IMR-90 (cell line): ENCODE measurements at regions not wholly inside any gene's neighbourhood (a gene's known extent, or its start where the extent isn't known, plus 50 kb on each side); places are given as distances from the start of the nearest gene placed in this dataset.

Experiments
- ATAC-seq: fragments of 200-7000 bp; cut with Tn5 transposase; 2 replicates; pipeline ENCODE4 v1.9.1; 2020; ENCODE audit warnings: low read depth, mild to moderate bottlenecking, moderate library complexity
- BruUV-seq: library from RNA; stranded (reverse); fragments of 400-500 nt; replicated peaks from 2 replicates; lab custom pipeline; 2021; lab: Mats Ljungman, UMichigan
- CTCF ChIA-PET: fragments of 300-600 bp; formaldehyde crosslinking; extraction: SDS; loops from one replicate; lab custom pipeline; 2021; ENCODE audit warnings: antibody characterized with exemption; lab: Yijun Ruan, JAX
- POLR2A ChIA-PET: fragments of 300-600 bp; sonication (Branson Sonifier 250); formaldehyde crosslinking; loops from one replicate; lab custom pipeline; 2022; ENCODE audit warnings: antibody characterized with exemption; ENCODE audit not compliant: unreplicated experiment; lab: Charles Lee
- DNase-seq: peaks from one replicate; pipeline ENCODE4 v3.0.0; 2013
- H2AFZ ChIP-seq: replicated peaks from 2 replicates; pipeline ENCODE3; 2013; ENCODE audit warnings: low read length, mild to moderate bottlenecking; ENCODE audit not compliant: poor library complexity
- H2AK5ac ChIP-seq: 2 replicates; pipeline ENCODE4 v1.6.1; 2013; ENCODE audit warnings: low read depth, low read length, inconsistent platforms
- H2AK9ac ChIP-seq: replicated peaks from 2 replicates; pipeline ENCODE3; 2013; ENCODE audit warnings: mild to moderate bottlenecking, low read depth, low read length, moderate library complexity; ENCODE audit not compliant: poor library complexity
- H2BK120ac ChIP-seq: 2 replicates; pipeline ENCODE4 v1.6.1; 2013; ENCODE audit warnings: low read depth, low read length, inconsistent platforms
- H2BK15ac ChIP-seq: 3 replicates; pipeline ENCODE4 v1.6.1; 2013; ENCODE audit warnings: low read depth, low read length, inconsistent platforms
- H2BK20ac ChIP-seq: 2 replicates; pipeline ENCODE4 v1.6.1; 2013; ENCODE audit warnings: low read depth, mild to moderate bottlenecking, inconsistent platforms, low read length, moderate library complexity
- H2BK5ac ChIP-seq: 2 replicates; pipeline ENCODE4 v1.6.1; 2013; ENCODE audit warnings: mild to moderate bottlenecking, low read depth, low read length, inconsistent platforms; ENCODE audit not compliant: poor library complexity, severe bottlenecking
- H3K14ac ChIP-seq: replicated peaks from 2 replicates; pipeline ENCODE4 v1.6.1; 2013; ENCODE audit warnings: low read depth, low read length, inconsistent platforms
- H3K18ac ChIP-seq: 2 replicates; pipeline ENCODE4 v1.6.1; 2013; ENCODE audit warnings: low read depth, low read length, control low read depth
- H3K23ac ChIP-seq: 2 replicates; pipeline ENCODE4 v1.6.1; 2013; ENCODE audit warnings: low read depth, low read length, inconsistent platforms
- H3K27ac ChIP-seq: 2 replicates; pipeline ENCODE4 v1.5.1; 2013; ENCODE audit warnings: mild to moderate bottlenecking, control low read depth, low read length; ENCODE audit not compliant: insufficient read depth
- H3K27me3 ChIP-seq: 2 replicates; pipeline ENCODE4 v1.6.1; 2013; ENCODE audit warnings: low read length; ENCODE audit not compliant: control insufficient read depth, insufficient read depth
- H3K36me3 ChIP-seq: 2 replicates; pipeline ENCODE4 v1.6.1; 2013; ENCODE audit warnings: low read length, mixed read lengths; ENCODE audit not compliant: control insufficient read depth, insufficient read depth
- H3K4ac ChIP-seq: 2 replicates; pipeline ENCODE4 v1.6.1; 2013; ENCODE audit warnings: low read depth, low read length, inconsistent platforms
- H3K4me1 ChIP-seq: 2 replicates; pipeline ENCODE4 v1.6.1; 2013; ENCODE audit warnings: low read length, mixed read lengths; ENCODE audit not compliant: control insufficient read depth, insufficient read depth
- H3K4me2 ChIP-seq: 2 replicates; pipeline ENCODE4 v1.6.1; 2013; ENCODE audit warnings: low read depth, mild to moderate bottlenecking, control low read depth, low read length, moderate library complexity
- H3K4me3 ChIP-seq: 2 replicates; pipeline ENCODE4 v1.5.1; 2013; ENCODE audit warnings: low read depth, mild to moderate bottlenecking, control low read depth, low read length, moderate library complexity; ENCODE audit not compliant: insufficient read depth
- H3K56ac ChIP-seq: 2 replicates; pipeline ENCODE4 v1.6.1; 2013; ENCODE audit warnings: low read length, inconsistent platforms; ENCODE audit not compliant: insufficient read depth; ENCODE audit errors: extremely low read depth
- H3K79me1 ChIP-seq, 2 experiments: 2 replicates each; pipeline ENCODE4 v1.6.1; 2013; ENCODE audit warnings: low read length in 2 of 2, inconsistent platforms in 1 of 2, low read depth in 1 of 2
- H3K9ac ChIP-seq: 2 replicates; pipeline ENCODE4 v1.6.1; 2013; ENCODE audit warnings: low read depth, low read length, control low read depth
- H3K9me1 ChIP-seq: 2 replicates; pipeline ENCODE4 v1.6.1; 2013; ENCODE audit warnings: low read length, inconsistent platforms; ENCODE audit not compliant: insufficient read depth
- H3K9me3 ChIP-seq: 2 replicates; pipeline ENCODE4 v1.6.1; 2013; ENCODE audit warnings: low read length; ENCODE audit not compliant: control insufficient read depth, insufficient read depth
- H4K20me1 ChIP-seq: 2 replicates; pipeline ENCODE4 v1.6.1; 2013; ENCODE audit warnings: low read length, inconsistent platforms; ENCODE audit not compliant: insufficient read depth
- H4K5ac ChIP-seq: 2 replicates; pipeline ENCODE4 v1.6.1; 2013; ENCODE audit warnings: mild to moderate bottlenecking, low read depth, low read length, control low read depth
- H4K8ac ChIP-seq, 2 experiments: 2 replicates each; pipeline ENCODE4 v1.6.1; 2013; ENCODE audit warnings: low read depth in 2 of 2, low read length in 2 of 2, control low read depth in 1 of 2, inconsistent platforms in 1 of 2
- H4K91ac ChIP-seq: 2 replicates; pipeline ENCODE4 v1.6.1; 2013; ENCODE audit warnings: low read depth, low read length, inconsistent platforms; ENCODE audit not compliant: insufficient read depth
- BHLHE40 ChIP-seq: fragments of 150-350 bp; IDR thresholded peaks from 2 replicates; pipeline ENCODE4 v1.6.1; 2016; ENCODE audit warnings: mild to moderate bottlenecking, low read depth, low read length
- CEBPB ChIP-seq: IDR thresholded peaks from 2 replicates; pipeline ENCODE4 v1.6.1; 2012; ENCODE audit warnings: low read depth, low read length, improper control_type of control experiment
- CHD1 ChIP-seq: IDR thresholded peaks from 2 replicates; pipeline ENCODE4 v1.6.1; 2012; ENCODE audit warnings: low read depth, low read length, improper control_type of control experiment
- MAFK ChIP-seq: IDR thresholded peaks from 2 replicates; pipeline ENCODE4 v1.6.1; 2012; ENCODE audit warnings: low read depth, low read length, improper control_type of control experiment
- MAZ ChIP-seq: IDR thresholded peaks from 2 replicates; pipeline ENCODE4 v1.6.1; 2012; ENCODE audit warnings: low read depth, mild to moderate bottlenecking, low read length, improper control_type of control experiment, moderate library complexity, borderline replicate concordance
- MXI1 ChIP-seq: IDR thresholded peaks from 2 replicates; pipeline ENCODE4 v1.6.1; 2012; ENCODE audit warnings: low read depth, mild to moderate bottlenecking, low read length, moderate library complexity, borderline replicate concordance
- NFE2L2 ChIP-seq: fragments of 150-350 bp; IDR thresholded peaks from 2 replicates; pipeline ENCODE4 v1.6.1; 2016; ENCODE audit warnings: low read depth, mild to moderate bottlenecking, low read length
- POLR2A ChIP-seq: IDR thresholded peaks from 2 replicates; pipeline ENCODE4 v1.6.1; 2012; ENCODE audit warnings: mild to moderate bottlenecking, low read depth, low read length
- RAD21 ChIP-seq: IDR thresholded peaks from 2 replicates; pipeline ENCODE4 v1.6.1; 2012; ENCODE audit warnings: low read length, improper control_type of control experiment
- RCOR1 ChIP-seq: IDR thresholded peaks from 2 replicates; pipeline ENCODE4 v1.6.1; 2012; ENCODE audit warnings: mild to moderate bottlenecking, low read length, improper control_type of control experiment; ENCODE audit not compliant: insufficient replicate concordance
- SMC3 ChIP-seq: fragments of 150-350 bp; IDR thresholded peaks from 2 replicates; pipeline ENCODE4 v1.6.1; 2016; ENCODE audit warnings: low read depth, mild to moderate bottlenecking, antibody characterized with exemption, low read length, moderate library complexity
- WGBS, 2 experiments: methylation state at CpG; one replicate each; pipeline versions ENCODE4 v1.1.5 to v1.1.7; 2013; ENCODE audit warnings: missing lambda C conversion rate in 2 of 2; ENCODE audit not compliant: insufficient read length in 1 of 2; ENCODE audit errors: extremely low coverage in 2 of 2; 5-methylcytosine and 5-hydroxymethylcytosine counted together
- dilution Hi-C: fragments of 300-500 bp; cut with HindIII; formaldehyde crosslinking; loops from one replicate; pipeline ENCODE4 v1.14.3; 2018; ENCODE audit warnings: low sequenced_read_pairs; ENCODE audit not compliant: unreplicated experiment
- in situ Hi-C: fragments of 300-500 bp; cut with MboI; formaldehyde crosslinking; loops from 3 replicates; pipeline ENCODE4 v1.14.3; 2019; ENCODE audit warnings: low sequenced_read_pairs, inconsistent platforms, mixed read lengths
- intact Hi-C: fragments of 100-400 bp; cut with micrococcal nuclease; formaldehyde crosslinking; loops from 2 replicates; pipeline ENCODE4 v1.10.0; 2022
- TF ChIP-seq, protein P1 (sequence below): fragments of 150-350 bp; IDR thresholded peaks from 2 replicates; pipeline ENCODE4 v1.6.1; 2016; ENCODE audit warnings: low read depth, mild to moderate bottlenecking, low read length, moderate library complexity, borderline replicate concordance
- TF ChIP-seq, protein P2 (sequence below): fragments of 150-350 bp; IDR thresholded peaks from 2 replicates; pipeline ENCODE4 v1.6.1; 2017; ENCODE audit warnings: mild to moderate bottlenecking, antibody characterized with exemption, low read length, low read depth
- TF ChIP-seq, protein P3 (sequence below): conservative IDR thresholded peaks from 2 replicates; pipeline ENCODE4 v1.5.1; 2012; ENCODE audit warnings: mild to moderate bottlenecking, low read depth, low read length, improper control_type of control experiment

DNA sequence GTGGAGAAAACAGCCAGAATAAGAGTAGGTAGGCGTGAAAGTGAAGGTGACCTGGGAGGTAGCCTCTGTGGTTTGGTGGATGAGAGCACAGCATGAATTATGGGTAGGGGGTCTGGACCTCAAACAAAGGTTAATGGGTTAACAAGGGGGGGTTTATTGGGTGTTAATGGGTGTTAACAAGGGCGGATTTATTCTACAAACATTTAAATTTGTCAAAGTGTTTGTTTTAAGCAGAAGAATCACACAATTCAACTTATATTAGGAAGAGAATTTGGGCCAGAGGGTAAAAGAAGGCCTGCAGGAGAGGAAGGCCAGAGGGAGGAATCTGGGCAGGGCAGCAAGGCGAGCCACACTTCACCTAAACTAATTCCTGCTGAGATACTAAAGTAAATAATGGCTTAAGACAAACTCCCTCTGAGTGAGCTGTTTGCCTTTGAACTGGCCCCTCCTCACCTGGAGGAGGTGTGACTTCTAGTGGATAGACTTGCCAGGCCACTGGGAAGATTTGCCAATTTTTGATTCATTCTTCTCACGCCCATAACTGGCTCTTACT, 191.7 kb downstream of the GIPC2 start:
- intact Hi-C loops (no loop called here), dilution Hi-C loops (no loop called here), in situ Hi-C loops (no loop called here)
- H2AK5ac ChIP-seq: no peak overlapping the region
- no peak overlapping the region for H2AK9ac ChIP-seq
- H3K9ac ChIP-seq: no peak overlapping the region
- no peak overlapping the region for H3K4me2 ChIP-seq
- H2BK5ac ChIP-seq: no peak overlapping the region
- POLR2A ChIA-PET: no interaction called here
- no peak overlapping the region for H3K27ac ChIP-seq
- no peak overlapping the region for H3K4me3 ChIP-seq
- no peak overlapping the region for H4K8ac ChIP-seq
- no peak overlapping the region for H3K18ac ChIP-seq
- no TSS peak for BruUV-seq
- no peak overlapping the region for H2BK20ac ChIP-seq
- ATAC-seq (no peak), DNase-seq (no peak)
- no peaks in the 10 kb centered on the region for H3K9me3 ChIP-seq
- TF ChIP-seq CEBPB: no peak
- no peak for TF ChIP-seq RCOR1
- TF ChIP-seq, protein P1, sequence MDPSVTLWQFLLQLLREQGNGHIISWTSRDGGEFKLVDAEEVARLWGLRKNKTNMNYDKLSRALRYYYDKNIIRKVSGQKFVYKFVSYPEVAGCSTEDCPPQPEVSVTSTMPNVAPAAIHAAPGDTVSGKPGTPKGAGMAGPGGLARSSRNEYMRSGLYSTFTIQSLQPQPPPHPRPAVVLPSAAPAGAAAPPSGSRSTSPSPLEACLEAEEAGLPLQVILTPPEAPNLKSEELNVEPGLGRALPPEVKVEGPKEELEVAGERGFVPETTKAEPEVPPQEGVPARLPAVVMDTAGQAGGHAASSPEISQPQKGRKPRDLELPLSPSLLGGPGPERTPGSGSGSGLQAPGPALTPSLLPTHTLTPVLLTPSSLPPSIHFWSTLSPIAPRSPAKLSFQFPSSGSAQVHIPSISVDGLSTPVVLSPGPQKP: no peak
- no peak for TF ChIP-seq MAZ
- TF ChIP-seq CHD1: no peak
- TF ChIP-seq POLR2A: no peak
- no peak for TF ChIP-seq RAD21
- no peak for TF ChIP-seq MXI1
- TF ChIP-seq, protein P2, sequence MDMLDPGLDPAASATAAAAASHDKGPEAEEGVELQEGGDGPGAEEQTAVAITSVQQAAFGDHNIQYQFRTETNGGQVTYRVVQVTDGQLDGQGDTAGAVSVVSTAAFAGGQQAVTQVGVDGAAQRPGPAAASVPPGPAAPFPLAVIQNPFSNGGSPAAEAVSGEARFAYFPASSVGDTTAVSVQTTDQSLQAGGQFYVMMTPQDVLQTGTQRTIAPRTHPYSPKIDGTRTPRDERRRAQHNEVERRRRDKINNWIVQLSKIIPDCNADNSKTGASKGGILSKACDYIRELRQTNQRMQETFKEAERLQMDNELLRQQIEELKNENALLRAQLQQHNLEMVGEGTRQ: no peak
- TF ChIP-seq, protein P3, sequence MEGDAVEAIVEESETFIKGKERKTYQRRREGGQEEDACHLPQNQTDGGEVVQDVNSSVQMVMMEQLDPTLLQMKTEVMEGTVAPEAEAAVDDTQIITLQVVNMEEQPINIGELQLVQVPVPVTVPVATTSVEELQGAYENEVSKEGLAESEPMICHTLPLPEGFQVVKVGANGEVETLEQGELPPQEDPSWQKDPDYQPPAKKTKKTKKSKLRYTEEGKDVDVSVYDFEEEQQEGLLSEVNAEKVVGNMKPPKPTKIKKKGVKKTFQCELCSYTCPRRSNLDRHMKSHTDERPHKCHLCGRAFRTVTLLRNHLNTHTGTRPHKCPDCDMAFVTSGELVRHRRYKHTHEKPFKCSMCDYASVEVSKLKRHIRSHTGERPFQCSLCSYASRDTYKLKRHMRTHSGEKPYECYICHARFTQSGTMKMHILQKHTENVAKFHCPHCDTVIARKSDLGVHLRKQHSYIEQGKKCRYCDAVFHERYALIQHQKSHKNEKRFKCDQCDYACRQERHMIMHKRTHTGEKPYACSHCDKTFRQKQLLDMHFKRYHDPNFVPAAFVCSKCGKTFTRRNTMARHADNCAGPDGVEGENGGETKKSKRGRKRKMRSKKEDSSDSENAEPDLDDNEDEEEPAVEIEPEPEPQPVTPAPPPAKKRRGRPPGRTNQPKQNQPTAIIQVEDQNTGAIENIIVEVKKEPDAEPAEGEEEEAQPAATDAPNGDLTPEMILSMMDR: no peak
- no peak for TF ChIP-seq SMC3
- TF ChIP-seq BHLHE40: no peak
- TF ChIP-seq MAFK: no peak
- TF ChIP-seq NFE2L2: no peak
- H3K4me1 ChIP-seq: peaks cover 2% of the 10 kb centered on the region; the same call in 1 of the 2 replicates
- H3K36me3 ChIP-seq: no peaks in the 10 kb centered on the region
- H3K79me1 ChIP-seq: no peaks in the 10 kb centered on the region
- H3K56ac ChIP-seq: no peak overlapping the region
- CTCF ChIA-PET: no interaction called here
- H4K91ac ChIP-seq: no peak overlapping the region
- H3K14ac ChIP-seq: no peak overlapping the region
- no peak overlapping the region for H2BK120ac ChIP-seq
- H3K27me3 ChIP-seq: no peaks in the 10 kb centered on the region
- no peaks in the 10 kb centered on the region for H3K9me1 ChIP-seq
- no peak overlapping the region for H4K5ac ChIP-seq
- WGBS, 2 experiments: no CpG with 5 or more reads among the region's 4 CpGs
- no peaks in the 10 kb centered on the region for H4K20me1 ChIP-seq
- no peak overlapping the region for H3K4ac ChIP-seq
- no peak overlapping the region for H3K23ac ChIP-seq
- no peak overlapping the region for H2AFZ ChIP-seq
- no peak overlapping the region for H2BK15ac ChIP-seq
